H1 (cell line): ENCODE measurements at regions not wholly inside any gene's neighbourhood (a gene's known extent, or its start where the extent isn't known, plus 50 kb on each side); places are given as distances from the start of the nearest gene placed in this dataset.

Source experiments
- CTCF ChIA-PET: fragments of 300-600 bp; sonication (Branson Sonifier 250); formaldehyde crosslinking; loops from one replicate; lab custom pipeline; 2021; ENCODE audit not compliant: partially characterized antibody; lab: Charles Lee
- POLR2A ChIA-PET: fragments of 300-600 bp; sonication (Branson Sonifier 250); formaldehyde crosslinking; loops from one replicate; lab custom pipeline; 2021; ENCODE audit warnings: inconsistent platforms; ENCODE audit not compliant: partially characterized antibody; lab: Charles Lee
- DNase-seq, 2 experiments: peaks; one replicate each; pipeline versions ENCODE4 v3.0.0 to v3.0.0-alpha.2; 2010 to 2022; ENCODE audit warnings: low spot score in 2 of 2, low read depth in 1 of 2, mixed read lengths in 1 of 2
- FAIRE-seq: peaks from 2 replicates; lab custom pipeline; 2011; peaks lifted over from hg19 to GRCh38; lab: Jason Lieb, UNC
- H2AFZ ChIP-seq: 2 replicates; pipeline ENCODE4 v1.8.1; 2012; ENCODE audit warnings: low read length, inconsistent platforms
- H2AK5ac ChIP-seq: 2 replicates; pipeline ENCODE4 v1.6.1; 2013; ENCODE audit warnings: low read depth, low read length
- H2BK120ac ChIP-seq: replicated peaks from 2 replicates; pipeline ENCODE3; 2013; ENCODE audit warnings: low read depth, low read length, inconsistent platforms
- H2BK12ac ChIP-seq: 2 replicates; pipeline ENCODE4 v1.6.1; 2013; ENCODE audit warnings: low read depth, low read length
- H2BK15ac ChIP-seq: 2 replicates; pipeline ENCODE4 v1.6.1; 2013; ENCODE audit warnings: low read length
- H2BK20ac ChIP-seq: 2 replicates; pipeline ENCODE4 v1.6.1; 2013; ENCODE audit warnings: low read length
- H2BK5ac ChIP-seq: 2 replicates; pipeline ENCODE4 v1.6.1; 2013; ENCODE audit warnings: low read depth, low read length
- H3K14ac ChIP-seq: 2 replicates; pipeline ENCODE4 v1.6.1; 2013; ENCODE audit warnings: inconsistent platforms; ENCODE audit not compliant: insufficient read length
- H3K18ac ChIP-seq: 2 replicates; pipeline ENCODE4 v1.6.1; 2013; ENCODE audit warnings: low read length; ENCODE audit errors: extremely low read depth
- H3K23ac ChIP-seq: 2 replicates; pipeline ENCODE4 v1.6.1; 2013; ENCODE audit warnings: inconsistent platforms; ENCODE audit not compliant: insufficient read length
- H3K23me2 ChIP-seq: 2 replicates; pipeline ENCODE4 v1.6.1; 2013; ENCODE audit warnings: low read depth, low read length
- H3K27ac ChIP-seq: 2 replicates; pipeline ENCODE4 v1.6.1; 2011; ENCODE audit warnings: low read depth, low read length, inconsistent platforms
- H3K27me3 ChIP-seq, 4 experiments: replicated peaks in 1 of 4; 1 replicate in 1 of 4; 2 replicates in 3 of 4; pipeline versions ENCODE4 v1.6.1 to v1.8.1; 2011 to 2013; ENCODE audit warnings: low read length in 3 of 4, mild to moderate bottlenecking in 3 of 4, inconsistent platforms in 2 of 4, mixed read lengths in 2 of 4, moderate library complexity in 1 of 4; ENCODE audit not compliant: control insufficient read depth in 3 of 4, insufficient read depth in 3 of 4; ENCODE audit errors: extremely low read depth in 1 of 4
- H3K36me3 ChIP-seq, 4 experiments: 2 replicates each; pipeline versions ENCODE4 v1.6.1 to v1.8.1; 2011 to 2013; ENCODE audit warnings: mild to moderate bottlenecking in 4 of 4, low read length in 3 of 4, moderate library complexity in 2 of 4, control low read depth in 1 of 4, inconsistent platforms in 1 of 4; ENCODE audit not compliant: insufficient read depth in 4 of 4, control insufficient read depth in 2 of 4
- H3K4ac ChIP-seq: replicated peaks from 2 replicates; pipeline ENCODE3; 2013; ENCODE audit warnings: low read length, low read depth, mixed read lengths, inconsistent platforms; ENCODE audit not compliant: insufficient read length
- H3K4me1 ChIP-seq, 4 experiments: replicated peaks in 1 of 4; 1 replicate in 1 of 4; 2 replicates in 3 of 4; pipeline versions ENCODE4 v1.6.1 to v1.8.1; 2011 to 2013; ENCODE audit warnings: low read length in 3 of 4, inconsistent platforms in 2 of 4, mixed read lengths in 1 of 4; ENCODE audit not compliant: insufficient read depth in 4 of 4, control insufficient read depth in 3 of 4
- H3K4me2 ChIP-seq, 2 experiments: 2 replicates each; pipeline versions ENCODE4 v1.6.1 to v1.8.1; 2011 to 2013; ENCODE audit warnings: low read depth in 2 of 2, low read length in 2 of 2, control low read depth in 1 of 2, inconsistent platforms in 1 of 2, mild to moderate bottlenecking in 1 of 2; ENCODE audit not compliant: insufficient read depth in 1 of 2
- H3K4me3 ChIP-seq, 4 experiments: fragments of 200-600, 300-600 bp in 1 of 4; sonication (generic), shearing (Covaris generic), sonication (Bioruptor Twin) in 1 of 4; 2 replicates each; pipeline versions ENCODE4 v1.5.1 to v1.8.1; 2011 to 2016; ENCODE audit warnings: low read length in 4 of 4, low read depth in 3 of 4, control low read depth in 2 of 4, inconsistent platforms in 2 of 4, mild to moderate bottlenecking in 2 of 4, mixed read lengths in 1 of 4, moderate library complexity in 1 of 4; ENCODE audit not compliant: insufficient read depth in 2 of 4; ENCODE audit errors: extremely low read depth in 1 of 4
- H3K56ac ChIP-seq: replicated peaks from 2 replicates; pipeline ENCODE3; 2013; ENCODE audit warnings: low read depth, mild to moderate bottlenecking, mixed read lengths, low read length, inconsistent platforms; ENCODE audit not compliant: insufficient read length
- H3K79me1 ChIP-seq: 2 replicates; pipeline ENCODE4 v1.6.1; 2013; ENCODE audit warnings: low read depth, low read length, control low read depth
- H3K79me2 ChIP-seq, 2 experiments: 2 replicates each; pipeline versions ENCODE4 v1.6.1 to v1.8.1; 2012 to 2013; ENCODE audit warnings: low read length in 2 of 2, mild to moderate bottlenecking in 2 of 2, inconsistent platforms in 1 of 2; ENCODE audit not compliant: insufficient read depth in 2 of 2, control insufficient read depth in 1 of 2
- H3K9ac ChIP-seq, 4 experiments: replicated peaks in 1 of 4; 1 replicate in 1 of 4; 2 replicates in 3 of 4; pipeline versions ENCODE4 v1.6.1 to v1.8.1; 2011 to 2013; ENCODE audit warnings: low read depth in 3 of 4, low read length in 3 of 4, control low read depth in 2 of 4, mild to moderate bottlenecking in 2 of 4, moderate library complexity in 2 of 4, inconsistent platforms in 1 of 4; ENCODE audit errors: extremely low read depth in 1 of 4
- H3K9me3 ChIP-seq, 2 experiments: 2 replicates each; pipeline versions ENCODE4 v1.6.1 to v1.8.1; 2012 to 2013; ENCODE audit warnings: mild to moderate bottlenecking in 2 of 2, moderate library complexity in 2 of 2, control low read depth in 1 of 2, inconsistent platforms in 1 of 2, low read depth in 1 of 2, low read length in 1 of 2, mixed read lengths in 1 of 2; ENCODE audit not compliant: insufficient read depth in 2 of 2
- H4K20me1 ChIP-seq, 2 experiments: replicated peaks in 1 of 2; 2 replicates each; pipeline versions ENCODE3 to v1.8.1; 2011 to 2013; ENCODE audit warnings: inconsistent platforms in 2 of 2, low read length in 2 of 2, mild to moderate bottlenecking in 1 of 2; ENCODE audit not compliant: insufficient read depth in 2 of 2, control insufficient read depth in 1 of 2
- H4K5ac ChIP-seq: 2 replicates; pipeline ENCODE4 v1.6.1; 2013; ENCODE audit warnings: low read length, low read depth, mixed read lengths, inconsistent platforms; ENCODE audit not compliant: insufficient read length
- H4K8ac ChIP-seq: 2 replicates; pipeline ENCODE4 v1.8.0; 2013; ENCODE audit warnings: mild to moderate bottlenecking, moderate library complexity, low read length, inconsistent platforms; ENCODE audit not compliant: insufficient read depth; ENCODE audit errors: extremely low read depth
- H4K91ac ChIP-seq: replicated peaks from 2 replicates; pipeline ENCODE3; 2013; ENCODE audit warnings: low read length, mixed read lengths, inconsistent platforms; ENCODE audit not compliant: insufficient read length
- BRCA1 ChIP-seq: IDR thresholded peaks from 2 replicates; pipeline ENCODE4 v1.6.1; 2012; ENCODE audit warnings: low read depth, low read length, improper control_type of control experiment
- CBX8 ChIP-seq: fragments of 300-800, 300-1000 bp; sonication (generic); IDR thresholded peaks from 2 replicates; pipeline ENCODE4 v1.7.1; 2016; ENCODE audit warnings: low read depth, low read length, borderline replicate concordance
- RNF2 ChIP-seq: fragments of 200-900, 300-1000 bp; sonication (generic); IDR thresholded peaks from 2 replicates; pipeline ENCODE4 v1.7.1; 2016; ENCODE audit warnings: borderline replicate concordance, low read depth, mild to moderate bottlenecking, antibody characterized with exemption, low read length; ENCODE audit not compliant: poor library complexity, severe bottlenecking; ENCODE audit errors: missing control alignments
- SIRT6 ChIP-seq: IDR thresholded peaks from one replicate; pipeline ENCODE4 v1.7.1; 2012; ENCODE audit warnings: low read length, inconsistent platforms
- TAF1 ChIP-seq: IDR thresholded peaks from 2 replicates; pipeline ENCODE4 v1.6.1; 2011; ENCODE audit warnings: mild to moderate bottlenecking, low read depth, low read length
- WGBS, 2 experiments: shearing (Covaris generic) in 1 of 2; methylation state at CpG; one replicate each; pipeline versions ENCODE4 v1.1.6 to v1.1.7; 2013 to 2015; ENCODE audit warnings: low lambda C conversion rate in 2 of 2, mixed read lengths in 2 of 2, inconsistent platforms in 1 of 2, low coverage in 1 of 2, missing lambda C conversion rate in 1 of 2; ENCODE audit not compliant: insufficient replicate concordance in 2 of 2, insufficient coverage in 1 of 2, insufficient read length in 1 of 2; ENCODE audit errors: extremely low coverage in 1 of 2, missing lambda C conversion rate in 1 of 2; 5-methylcytosine and 5-hydroxymethylcytosine counted together
- TF ChIP-seq, protein P1 (sequence below): IDR thresholded peaks from 2 replicates; pipeline ENCODE4 v1.6.1; 2012; ENCODE audit warnings: low read length, inconsistent platforms
- TF ChIP-seq, protein P2 (sequence below): IDR thresholded peaks from 2 replicates; pipeline ENCODE4 v1.6.1; 2012; ENCODE audit warnings: inconsistent platforms
- TF ChIP-seq, protein P3 (sequence below): IDR thresholded peaks from 2 replicates; pipeline ENCODE4 v1.6.1; 2011; ENCODE audit warnings: low read depth, mild to moderate bottlenecking, low read length; ENCODE audit not compliant: insufficient read depth
- TF ChIP-seq, protein P4 (sequence below): IDR thresholded peaks from 2 replicates; pipeline ENCODE4 v1.6.1; 2012; ENCODE audit warnings: inconsistent platforms

DNA sequence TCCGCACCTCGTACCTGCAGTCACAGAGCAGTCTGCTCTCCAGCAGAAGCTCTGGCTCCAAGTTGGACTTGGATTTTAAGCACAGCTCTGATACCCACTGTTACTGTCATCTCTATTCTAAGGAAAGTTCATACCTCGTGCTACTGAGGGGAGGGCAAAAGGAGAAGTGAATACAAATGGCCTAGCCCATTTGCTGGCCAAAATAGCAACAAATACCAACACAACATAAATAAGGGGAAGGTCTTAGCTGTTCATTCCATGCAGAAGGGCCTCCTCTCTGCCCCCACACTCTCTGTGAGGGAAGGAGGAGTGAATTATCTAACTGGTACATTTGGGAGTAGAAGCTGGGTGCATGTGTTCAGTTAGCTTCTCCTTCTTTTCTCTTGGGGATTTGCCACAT, 739.4 kb upstream of the RAB6C start:
- no peaks in the 10 kb centered on the region for H4K20me1 ChIP-seq
- no peak overlapping the region for H3K56ac ChIP-seq
- ChIA-PET CTCF (interaction anchor here (1.4 to 1.5 kb wide), 2 partner anchors 14 to 24 kb away, joined by 4 to 7 read pairs; no protein-coding TSS in a partner anchor), POLR2A (no interaction called here)
- H3K4me3 ChIP-seq: no peak overlapping the region
- no peak overlapping the region for H4K5ac ChIP-seq
- H3K79me2 ChIP-seq: no peaks in the 10 kb centered on the region
- H4K8ac ChIP-seq: no peak overlapping the region
- H2BK20ac ChIP-seq: no peak overlapping the region
- FAIRE-seq (no peak), DNase-seq (no peak)
- WGBS, 2 experiments: 93% methylated on average over 3 of the region's 3 CpGs; no CpG with 5 or more reads in 1 of the 2 experiments
- H2BK120ac ChIP-seq: no peak overlapping the region
- H3K36me3 ChIP-seq: no peaks in the 10 kb centered on the region
- no peak overlapping the region for H3K18ac ChIP-seq
- no peak overlapping the region for H2BK12ac ChIP-seq
- no peak overlapping the region for H2AK5ac ChIP-seq
- no peaks in the 10 kb centered on the region for H3K27me3 ChIP-seq
- no peak overlapping the region for H3K4ac ChIP-seq
- no peak overlapping the region for H2AFZ ChIP-seq
- H3K23me2 ChIP-seq: no peaks in the 10 kb centered on the region
- H3K9ac ChIP-seq: no peak overlapping the region
- H2BK15ac ChIP-seq: no peak overlapping the region
- no peak overlapping the region for H3K4me2 ChIP-seq
- H4K91ac ChIP-seq: no peak overlapping the region
- H3K79me1 ChIP-seq: no peaks in the 10 kb centered on the region
- H3K23ac ChIP-seq: no peak overlapping the region
- no peak overlapping the region for H2BK5ac ChIP-seq
- H3K14ac ChIP-seq: no peak overlapping the region
- peaks cover 2 to 3% of the 10 kb centered on the region in 2 experiments; a peak in 2 of 4 replicates for H3K9me3 ChIP-seq
- no peak overlapping the region for H3K27ac ChIP-seq
- no peak for TF ChIP-seq BRCA1
- TF ChIP-seq, protein P1, sequence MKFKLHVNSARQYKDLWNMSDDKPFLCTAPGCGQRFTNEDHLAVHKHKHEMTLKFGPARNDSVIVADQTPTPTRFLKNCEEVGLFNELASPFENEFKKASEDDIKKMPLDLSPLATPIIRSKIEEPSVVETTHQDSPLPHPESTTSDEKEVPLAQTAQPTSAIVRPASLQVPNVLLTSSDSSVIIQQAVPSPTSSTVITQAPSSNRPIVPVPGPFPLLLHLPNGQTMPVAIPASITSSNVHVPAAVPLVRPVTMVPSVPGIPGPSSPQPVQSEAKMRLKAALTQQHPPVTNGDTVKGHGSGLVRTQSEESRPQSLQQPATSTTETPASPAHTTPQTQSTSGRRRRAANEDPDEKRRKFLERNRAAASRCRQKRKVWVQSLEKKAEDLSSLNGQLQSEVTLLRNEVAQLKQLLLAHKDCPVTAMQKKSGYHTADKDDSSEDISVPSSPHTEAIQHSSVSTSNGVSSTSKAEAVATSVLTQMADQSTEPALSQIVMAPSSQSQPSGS: no peak
- TF ChIP-seq TAF1: no peak
- no peak for TF ChIP-seq RNF2
- TF ChIP-seq, protein P2, sequence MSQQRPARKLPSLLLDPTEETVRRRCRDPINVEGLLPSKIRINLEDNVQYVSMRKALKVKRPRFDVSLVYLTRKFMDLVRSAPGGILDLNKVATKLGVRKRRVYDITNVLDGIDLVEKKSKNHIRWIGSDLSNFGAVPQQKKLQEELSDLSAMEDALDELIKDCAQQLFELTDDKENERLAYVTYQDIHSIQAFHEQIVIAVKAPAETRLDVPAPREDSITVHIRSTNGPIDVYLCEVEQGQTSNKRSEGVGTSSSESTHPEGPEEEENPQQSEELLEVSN: no peak
- no peak for TF ChIP-seq SIRT6
- TF ChIP-seq, protein P3, sequence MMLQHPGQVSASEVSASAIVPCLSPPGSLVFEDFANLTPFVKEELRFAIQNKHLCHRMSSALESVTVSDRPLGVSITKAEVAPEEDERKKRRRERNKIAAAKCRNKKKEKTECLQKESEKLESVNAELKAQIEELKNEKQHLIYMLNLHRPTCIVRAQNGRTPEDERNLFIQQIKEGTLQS: no peak
- TF ChIP-seq CBX8: no peak
- TF ChIP-seq, protein P4, sequence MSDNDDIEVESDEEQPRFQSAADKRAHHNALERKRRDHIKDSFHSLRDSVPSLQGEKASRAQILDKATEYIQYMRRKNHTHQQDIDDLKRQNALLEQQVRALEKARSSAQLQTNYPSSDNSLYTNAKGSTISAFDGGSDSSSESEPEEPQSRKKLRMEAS: no peak
- peaks cover 0 to 5% (median 0%) of the 10 kb centered on the region in 4 experiments; a peak in 1 of 7 replicates for H3K4me1 ChIP-seq
